ENCODE measurements at regions not wholly inside any gene's neighbourhood (a gene's known extent, or its start where the extent isn't known, plus 50 kb on each side); places are given as distances from the start of the nearest gene placed in this dataset.

DNA sequence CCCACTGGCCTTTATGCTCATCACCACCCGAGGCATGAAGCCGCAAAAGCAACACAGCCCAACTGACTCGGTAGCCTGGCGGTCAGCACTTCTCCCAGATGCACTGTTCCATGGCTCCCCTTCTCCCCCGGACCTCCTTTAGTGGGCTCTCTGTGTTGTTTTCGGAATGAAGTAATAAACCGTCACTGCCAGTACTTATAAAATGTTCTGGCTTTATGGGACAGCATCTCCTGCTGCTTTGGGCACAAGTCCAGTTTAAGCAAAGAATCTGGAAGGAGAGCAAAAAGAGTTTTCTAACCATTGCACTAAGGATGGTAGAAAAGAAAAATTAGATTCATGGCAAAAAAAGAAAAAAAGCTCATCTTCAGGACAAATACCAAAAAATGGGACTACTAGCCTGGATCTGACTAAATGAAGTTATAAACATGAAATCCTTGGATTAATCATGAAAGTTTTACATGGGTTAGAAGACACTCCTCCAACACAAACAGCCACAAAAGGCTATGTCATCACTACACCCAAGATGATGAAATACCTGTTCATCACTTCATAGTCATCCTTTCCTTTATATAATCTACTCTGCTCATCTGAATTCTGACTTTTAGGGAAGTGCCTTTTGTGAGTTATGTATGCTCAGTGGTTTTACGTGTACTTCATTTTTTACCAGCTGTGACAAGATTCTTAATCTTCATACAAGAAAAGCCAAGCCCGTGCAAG, 89.5 kb upstream of the UBE2E2 start:
- Histone ChIP-seq H3K14ac (ENCODE audit: insufficient read length) (no peak overlapping the region), H2BK12ac (ENCODE audit: low read depth, low read length) (no peak overlapping the region), H3K23ac (ENCODE audit: insufficient read length) (no peak overlapping the region), H3K27me3 (replicated peaks in 1 of 4; ENCODE audit: control insufficient read depth in 3 of 4, extremely low read depth in 1 of 4, insufficient read depth in 3 of 4, low read length in 3 of 4) (no peaks in the 10 kb centered on the region), H3K4me1 (replicated peaks in 1 of 4; ENCODE audit: control insufficient read depth in 3 of 4, insufficient read depth in 4 of 4, low read length in 3 of 4) (no peaks in the 10 kb centered on the region), H3K4me2 (ENCODE audit: insufficient read depth in 1 of 2, low read depth in 2 of 2, low read length in 2 of 2) (no peak overlapping the region), H3K4ac (replicated peaks; ENCODE audit: insufficient read length, low read depth, low read length) (no peak overlapping the region), H3K27ac (ENCODE audit: low read depth, low read length) (no peak overlapping the region), H3K79me2 (ENCODE audit: control insufficient read depth in 1 of 2, insufficient read depth in 2 of 2, low read length in 2 of 2) (no peaks in the 10 kb centered on the region), H3K36me3 (ENCODE audit: control insufficient read depth in 2 of 4, insufficient read depth in 4 of 4, low read length in 3 of 4) (no peaks in the 10 kb centered on the region), H4K8ac (ENCODE audit: extremely low read depth, insufficient read depth, low read length) (no peak overlapping the region), H2BK20ac (ENCODE audit: low read length) (no peak overlapping the region), H3K23me2 (ENCODE audit: low read depth, low read length) (no peaks in the 10 kb centered on the region), H3K79me1 (ENCODE audit: low read depth, low read length) (no peaks in the 10 kb centered on the region), H2BK5ac (ENCODE audit: low read depth, low read length) (no peak overlapping the region), H3K4me3 (ENCODE audit: extremely low read depth in 1 of 4, insufficient read depth in 2 of 4, low read depth in 3 of 4, low read length in 4 of 4) (no peak overlapping the region), H3K9me3 (ENCODE audit: insufficient read depth in 2 of 2, low read depth in 1 of 2, low read length in 1 of 2) (no peaks in the 10 kb centered on the region), H3K18ac (ENCODE audit: extremely low read depth, low read length) (no peak overlapping the region), H3K9ac (replicated peaks in 1 of 4; ENCODE audit: extremely low read depth in 1 of 4, low read depth in 3 of 4, low read length in 3 of 4) (no peak overlapping the region), H2BK15ac (ENCODE audit: low read length) (no peak overlapping the region), H4K20me1 (replicated peaks in 1 of 2; ENCODE audit: control insufficient read depth in 1 of 2, insufficient read depth in 2 of 2, low read length in 2 of 2) (no peaks in the 10 kb centered on the region), H3K56ac (replicated peaks; ENCODE audit: insufficient read length, low read depth, low read length) (no peak overlapping the region), H2AFZ (ENCODE audit: low read length) (no peak overlapping the region), H2AK5ac (ENCODE audit: low read depth, low read length) (no peak overlapping the region), H4K91ac (replicated peaks; ENCODE audit: insufficient read length, low read length) (no peak overlapping the region), H2BK120ac (replicated peaks; ENCODE audit: low read depth, low read length) (no peak overlapping the region), H4K5ac (ENCODE audit: insufficient read length, low read depth, low read length) (no peak overlapping the region)
- FAIRE-seq, result no peak
- POLR2A ChIA-PET (ENCODE audit: partially characterized antibody), result no interaction called here
- WGBS, 2 experiments (ENCODE audit: extremely low coverage in 1 of 2, insufficient coverage in 1 of 2, insufficient read length in 1 of 2, insufficient replicate concordance in 2 of 2, low coverage in 1 of 2, low lambda C conversion rate in 2 of 2, missing lambda C conversion rate in 1 of 2), result 85% methylated on average over 9 of the region's 9 CpGs; no CpG with 5 or more reads in 1 of the 2 experiments
- no peak for DNase-seq (ENCODE audit: low read depth in 1 of 2, low spot score in 2 of 2)
- CTCF ChIA-PET (ENCODE audit: partially characterized antibody), result no interaction called here
- TF ChIP-seq RFX5 (IDR thresholded peaks at IDR 0.05; ENCODE audit: borderline replicate concordance, low read depth, low read length) (no peak), BACH1 (IDR thresholded peaks at IDR 0.05; ENCODE audit: low read length) (no peak), NANOG (IDR thresholded peaks at IDR 0.05; ENCODE audit: insufficient read depth, low read depth, low read length, poor library complexity, severe bottlenecking) (no peak), KDM4A (IDR thresholded peaks at IDR 0.05; ENCODE audit: low read depth, low read length, severe bottlenecking) (no peak), TBP (IDR thresholded peaks at IDR 0.05; ENCODE audit: low read depth, low read length) (no peak), FOSL1 (IDR thresholded peaks at IDR 0.05; ENCODE audit: insufficient read depth, low read depth, low read length) (no peak), SRF (IDR thresholded peaks at IDR 0.05; ENCODE audit: low read depth, low read length) (no peak), CEBPB (IDR thresholded peaks at IDR 0.05; ENCODE audit: low read depth, low read length) (no peak; the same call in 1 of the 2 replicates), BRCA1 (IDR thresholded peaks at IDR 0.05; ENCODE audit: low read depth, low read length) (no peak), HDAC2 (IDR thresholded peaks at IDR 0.05; ENCODE audit: borderline replicate concordance in 1 of 2, low read depth in 2 of 2, low read length in 2 of 2) (no peak), RXRA (IDR thresholded peaks at IDR 0.05; ENCODE audit: insufficient read depth, low read depth, low read length) (no peak)

Measured in H1 (cell line).